Glutamatergic neuron (in vitro differentiated cells): ENCODE measurements at regions not wholly inside any gene's neighbourhood (a gene's known extent, or its start where the extent isn't known, plus 50 kb on each side); places are given as distances from the start of the nearest gene placed in this dataset.

Experiments
- DNase-seq: peaks from one replicate; pipeline ENCODE4 v3.0.0; 2022
- H3K27ac Mint-ChIP-seq: one replicate; pipeline ENCODE4 v1.8.0; 2020; ENCODE audit warnings: mild to moderate bottlenecking, mixed read lengths, inconsistent platforms; ENCODE audit not compliant: unreplicated experiment
- H3K27me3 Mint-ChIP-seq: one replicate; pipeline ENCODE4 v1.8.0; 2020; ENCODE audit warnings: mild to moderate bottlenecking, moderate library complexity, mixed read lengths, inconsistent platforms; ENCODE audit not compliant: unreplicated experiment
- H3K36me3 Mint-ChIP-seq: one replicate; pipeline ENCODE4 v1.8.0; 2020; ENCODE audit warnings: mild to moderate bottlenecking, mixed read lengths, inconsistent platforms; ENCODE audit not compliant: unreplicated experiment
- H3K4me1 Mint-ChIP-seq: one replicate; pipeline ENCODE4 v1.8.0; 2020; ENCODE audit warnings: mild to moderate bottlenecking, low read depth, mixed read lengths, inconsistent platforms; ENCODE audit not compliant: unreplicated experiment
- H3K4me3 Mint-ChIP-seq: one replicate; pipeline ENCODE4 v1.8.0; 2020; ENCODE audit warnings: mild to moderate bottlenecking, mixed read lengths, inconsistent platforms; ENCODE audit not compliant: unreplicated experiment
- H3K9me3 Mint-ChIP-seq: one replicate; pipeline ENCODE4 v1.8.0; 2020; ENCODE audit warnings: mild to moderate bottlenecking, moderate library complexity, mixed read lengths, inconsistent platforms; ENCODE audit not compliant: unreplicated experiment
- TF ChIP-seq, protein P1 (sequence below): fragments of 200-600 bp; sonication (generic); IDR thresholded peaks from one replicate; pipeline ENCODE4 v1.5.0; 2021; ENCODE audit not compliant: partially characterized antibody, unreplicated experiment

DNA sequence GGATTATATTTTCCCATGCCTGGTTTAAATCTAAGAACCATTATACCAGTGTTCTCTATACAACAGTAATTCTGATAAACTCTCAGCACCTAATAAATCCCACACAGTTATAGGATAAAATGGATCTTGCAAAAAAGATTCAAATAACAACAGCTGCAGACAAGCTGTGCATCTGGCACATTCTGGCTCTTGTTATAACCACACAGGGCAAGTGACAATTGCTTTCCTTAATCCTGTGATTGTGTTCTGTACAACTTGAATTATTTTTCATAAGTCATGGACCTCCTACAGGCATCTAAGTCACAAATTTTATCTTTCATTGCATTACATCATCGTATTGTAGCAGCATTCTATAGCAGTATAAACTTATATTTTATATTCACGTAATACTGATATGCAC, 948.3 kb downstream of the SLITRK1 start:
- peak overlapping the region; percentile 77 for H3K27ac Mint-ChIP-seq
- H3K4me1 Mint-ChIP-seq, result peaks cover 6% of the 10 kb centered on the region
- peaks cover 5% of the 10 kb centered on the region for H3K9me3 Mint-ChIP-seq
- no peaks in the 10 kb centered on the region for H3K36me3 Mint-ChIP-seq
- no peaks in the 10 kb centered on the region for H3K27me3 Mint-ChIP-seq
- no peak overlapping the region for H3K4me3 Mint-ChIP-seq
- TF ChIP-seq, protein P1, sequence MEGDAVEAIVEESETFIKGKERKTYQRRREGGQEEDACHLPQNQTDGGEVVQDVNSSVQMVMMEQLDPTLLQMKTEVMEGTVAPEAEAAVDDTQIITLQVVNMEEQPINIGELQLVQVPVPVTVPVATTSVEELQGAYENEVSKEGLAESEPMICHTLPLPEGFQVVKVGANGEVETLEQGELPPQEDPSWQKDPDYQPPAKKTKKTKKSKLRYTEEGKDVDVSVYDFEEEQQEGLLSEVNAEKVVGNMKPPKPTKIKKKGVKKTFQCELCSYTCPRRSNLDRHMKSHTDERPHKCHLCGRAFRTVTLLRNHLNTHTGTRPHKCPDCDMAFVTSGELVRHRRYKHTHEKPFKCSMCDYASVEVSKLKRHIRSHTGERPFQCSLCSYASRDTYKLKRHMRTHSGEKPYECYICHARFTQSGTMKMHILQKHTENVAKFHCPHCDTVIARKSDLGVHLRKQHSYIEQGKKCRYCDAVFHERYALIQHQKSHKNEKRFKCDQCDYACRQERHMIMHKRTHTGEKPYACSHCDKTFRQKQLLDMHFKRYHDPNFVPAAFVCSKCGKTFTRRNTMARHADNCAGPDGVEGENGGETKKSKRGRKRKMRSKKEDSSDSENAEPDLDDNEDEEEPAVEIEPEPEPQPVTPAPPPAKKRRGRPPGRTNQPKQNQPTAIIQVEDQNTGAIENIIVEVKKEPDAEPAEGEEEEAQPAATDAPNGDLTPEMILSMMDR, result no peak
- no peak for DNase-seq

DNA sequence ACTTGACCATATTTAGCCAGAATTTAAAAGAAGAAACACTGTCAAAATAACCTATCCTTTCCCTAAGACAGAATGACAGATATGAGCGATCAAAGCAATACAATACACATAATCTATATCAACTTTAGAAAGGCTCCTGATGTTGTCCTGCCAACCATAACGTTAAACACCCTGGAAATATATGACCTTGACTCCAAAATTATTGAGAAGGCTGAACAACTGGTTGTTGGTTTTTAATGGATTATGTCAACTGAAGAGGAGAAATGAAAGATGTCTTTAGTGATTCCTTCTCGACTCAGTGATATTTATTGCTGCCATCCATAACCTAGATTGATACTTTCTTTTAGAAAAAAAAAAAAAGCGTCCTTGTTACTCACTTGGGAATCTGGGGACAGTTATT, 957.2 kb downstream of the SLITRK1 start:
- H3K27ac Mint-ChIP-seq, result peak overlapping the region; percentile 84
- no peaks in the 10 kb centered on the region for H3K36me3 Mint-ChIP-seq
- H3K27me3 Mint-ChIP-seq, result no peaks in the 10 kb centered on the region
- H3K4me1 Mint-ChIP-seq, result peaks cover 12% of the 10 kb centered on the region
- H3K9me3 Mint-ChIP-seq, result no peaks in the 10 kb centered on the region
- DNase-seq, result no peak
- H3K4me3 Mint-ChIP-seq, result no peak overlapping the region
- TF ChIP-seq, protein P1, result no peak

DNA sequence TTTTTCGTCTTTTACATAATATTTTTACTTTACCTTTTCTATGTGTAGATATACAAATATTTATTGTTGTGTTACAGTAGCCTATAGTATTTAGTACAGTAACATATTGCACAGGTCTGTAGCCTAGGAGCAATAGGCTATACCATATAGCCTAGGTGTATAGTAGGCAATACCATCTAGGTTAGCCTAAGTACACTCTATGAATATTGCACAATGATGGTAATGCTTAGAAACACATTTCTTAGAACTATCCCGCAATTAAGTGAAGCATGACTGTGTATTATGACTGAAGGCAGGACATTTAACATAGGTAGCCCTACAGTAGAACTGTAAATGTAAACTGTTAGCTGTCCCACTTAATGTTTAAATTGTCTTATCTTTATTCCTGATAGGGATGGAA, 964.3 kb downstream of the SLITRK1 start:
- H3K36me3 Mint-ChIP-seq, result no peaks in the 10 kb centered on the region
- H3K27me3 Mint-ChIP-seq, result no peaks in the 10 kb centered on the region
- H3K9me3 Mint-ChIP-seq, result no peaks in the 10 kb centered on the region
- no peak overlapping the region for H3K27ac Mint-ChIP-seq
- H3K4me3 Mint-ChIP-seq, result no peak overlapping the region
- H3K4me1 Mint-ChIP-seq, result peaks cover 9% of the 10 kb centered on the region
- TF ChIP-seq, protein P1, result no peak
- no peak for DNase-seq

DNA sequence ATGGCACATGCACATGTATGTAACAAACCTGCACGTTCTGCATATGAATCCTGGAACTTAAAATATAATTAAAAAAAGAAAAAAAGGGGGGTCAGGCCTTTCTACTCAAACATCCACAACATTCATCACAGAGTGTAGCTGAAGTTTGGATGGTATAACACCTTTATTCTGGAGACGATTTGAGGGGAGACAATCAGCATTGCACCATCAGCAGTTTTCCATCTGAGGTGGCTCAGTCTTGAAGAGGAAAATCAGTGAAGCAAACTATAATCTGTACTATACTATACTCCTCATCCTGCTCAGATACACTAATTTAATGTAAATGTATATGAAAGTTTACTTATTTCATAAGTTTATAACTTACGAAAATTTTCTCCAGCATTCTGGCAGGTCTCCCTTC, 969.7 kb downstream of the SLITRK1 start:
- H3K36me3 Mint-ChIP-seq, result no peaks in the 10 kb centered on the region
- H3K27me3 Mint-ChIP-seq, result no peaks in the 10 kb centered on the region
- TF ChIP-seq, protein P1, result no peak
- H3K27ac Mint-ChIP-seq, result no peak overlapping the region
- no peak overlapping the region for H3K4me3 Mint-ChIP-seq
- no peaks in the 10 kb centered on the region for H3K9me3 Mint-ChIP-seq
- H3K4me1 Mint-ChIP-seq, result no peaks in the 10 kb centered on the region
- DNase-seq, result no peak

DNA sequence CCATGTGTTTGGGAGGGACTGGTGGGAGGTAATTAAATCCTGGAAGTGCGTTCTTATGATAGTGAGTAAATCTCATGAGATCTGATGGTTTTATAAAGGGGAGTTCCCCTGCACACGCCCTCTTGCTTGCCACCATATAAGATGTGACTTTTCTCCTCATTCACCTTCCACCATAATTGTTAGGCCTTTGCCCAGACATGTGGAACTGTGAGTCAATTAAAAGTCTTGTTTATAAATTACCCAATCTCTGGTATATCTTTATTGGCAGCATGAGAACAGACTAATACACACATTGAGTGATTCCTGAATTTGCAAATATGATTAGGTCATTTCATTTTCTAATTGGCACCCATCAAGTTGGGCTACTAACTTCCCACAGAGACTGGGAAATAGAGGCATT, 977.2 kb downstream of the SLITRK1 start:
- no peaks in the 10 kb centered on the region for H3K36me3 Mint-ChIP-seq
- no peak overlapping the region for H3K27ac Mint-ChIP-seq
- H3K27me3 Mint-ChIP-seq, result no peaks in the 10 kb centered on the region
- no peak for DNase-seq
- H3K4me3 Mint-ChIP-seq, result no peak overlapping the region
- no peaks in the 10 kb centered on the region for H3K4me1 Mint-ChIP-seq
- TF ChIP-seq, protein P1, result no peak
- peaks cover 2% of the 10 kb centered on the region for H3K9me3 Mint-ChIP-seq
